Cerebellar cortex (tissue), 1 donor: ENCODE measurements at regions not wholly inside any gene's neighbourhood (a gene's known extent, or its start where the extent isn't known, plus 50 kb on each side); places are given as distances from the start of the nearest gene placed in this dataset.

Source experiments
- DNase-seq: peaks from one replicate; pipeline ENCODE4 v3.0.0-alpha.2; 2015; ENCODE audit warnings: low spot score

DNA sequence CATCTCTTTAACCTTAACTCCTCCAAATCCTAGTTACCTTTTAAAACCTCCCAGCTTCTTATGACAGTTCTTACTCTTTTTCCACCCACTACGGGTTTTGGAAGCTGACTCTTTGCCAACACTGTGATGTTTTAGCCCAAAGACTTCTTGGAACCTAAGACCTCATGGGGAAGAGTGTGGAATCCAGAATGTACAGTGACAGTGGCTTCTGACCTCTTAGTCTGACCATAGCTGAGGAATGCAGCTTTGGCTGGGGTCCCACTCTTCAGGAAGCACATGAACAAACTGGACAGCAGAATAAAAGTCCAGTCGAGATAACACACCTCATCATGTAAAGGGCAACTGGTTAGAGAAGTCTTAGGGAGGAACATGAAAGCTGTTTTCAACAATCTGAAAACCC, 161.1 kb upstream of the PKDCC start:
- DNase-seq = no peak

GRCh38 chr2:41890341-41890740, 157.5 kb upstream of the PKDCC start:
- no peak for DNase-seq

DNA sequence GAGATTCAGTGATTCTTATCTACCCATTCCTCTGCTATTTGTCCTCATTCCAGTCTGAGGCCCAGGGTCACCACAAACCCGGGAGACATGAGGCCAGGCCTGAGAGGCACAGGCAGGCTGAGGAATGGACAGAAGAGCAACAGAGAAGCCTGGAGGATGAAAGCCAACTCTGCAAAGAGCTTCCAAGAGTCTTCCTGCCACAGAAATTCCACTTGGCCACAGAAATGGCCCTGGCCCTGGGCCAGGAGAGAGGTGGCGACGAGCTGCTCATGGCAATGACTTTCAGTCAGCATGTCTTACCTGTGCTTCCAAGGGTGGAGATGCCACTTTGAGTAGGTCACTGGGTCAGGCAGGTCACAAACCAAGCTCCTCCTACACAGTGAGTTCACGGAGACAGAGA, 155.3 kb upstream of the PKDCC start:
- no peak for DNase-seq

DNA sequence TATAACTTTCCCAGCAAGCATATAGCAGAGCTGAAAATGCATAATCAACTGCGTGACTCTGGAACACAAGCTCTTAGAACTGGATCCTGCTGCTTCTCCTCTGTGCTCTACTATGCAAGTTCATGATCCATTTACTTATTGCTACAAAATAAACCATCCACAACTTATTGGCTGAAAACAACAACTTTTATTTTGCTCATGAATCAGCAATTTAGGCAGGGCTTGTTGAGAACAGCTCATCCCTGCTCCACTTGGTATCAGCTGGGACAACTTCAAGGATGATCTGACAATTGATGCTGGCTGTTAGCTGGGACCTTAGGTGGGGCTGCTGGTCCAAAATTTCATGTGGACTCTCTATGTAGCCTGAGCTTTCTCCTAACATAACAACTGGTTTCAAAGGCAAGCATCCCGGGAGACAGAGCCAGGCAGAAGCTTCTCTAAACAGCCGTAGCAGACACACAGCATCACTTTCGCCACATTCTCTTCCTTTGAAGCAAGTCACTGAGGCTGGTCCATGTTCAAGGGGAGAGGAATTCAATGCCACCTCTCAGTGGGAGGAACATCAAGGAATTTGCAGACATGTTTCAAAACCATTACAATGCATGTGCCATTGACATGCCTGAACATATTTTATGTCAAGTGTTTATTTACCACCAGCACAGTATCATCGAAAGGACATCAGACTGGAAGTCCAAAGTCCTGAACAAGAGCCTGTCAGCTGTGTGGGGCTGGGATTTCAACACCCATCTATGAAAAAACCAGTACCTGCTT, 153.1 kb upstream of the PKDCC start:
- DNase-seq = no peak

DNA sequence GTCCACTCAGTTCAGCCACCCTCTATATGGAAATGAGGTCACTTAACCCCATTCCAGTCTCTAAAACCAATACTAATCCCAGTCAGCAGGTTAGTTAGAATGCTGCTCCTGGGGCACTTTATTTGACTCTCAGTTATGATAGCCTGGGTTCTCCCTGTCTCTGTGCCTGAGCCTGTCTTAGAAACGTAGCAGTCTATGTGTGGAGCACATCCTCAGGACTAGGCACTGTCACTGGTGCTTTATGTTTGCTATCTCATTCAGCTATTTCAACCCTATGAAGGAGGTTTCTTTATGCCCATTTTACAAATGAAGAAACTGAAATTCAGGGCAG, 152.5 kb upstream of the PKDCC start:
- no peak for DNase-seq

DNA sequence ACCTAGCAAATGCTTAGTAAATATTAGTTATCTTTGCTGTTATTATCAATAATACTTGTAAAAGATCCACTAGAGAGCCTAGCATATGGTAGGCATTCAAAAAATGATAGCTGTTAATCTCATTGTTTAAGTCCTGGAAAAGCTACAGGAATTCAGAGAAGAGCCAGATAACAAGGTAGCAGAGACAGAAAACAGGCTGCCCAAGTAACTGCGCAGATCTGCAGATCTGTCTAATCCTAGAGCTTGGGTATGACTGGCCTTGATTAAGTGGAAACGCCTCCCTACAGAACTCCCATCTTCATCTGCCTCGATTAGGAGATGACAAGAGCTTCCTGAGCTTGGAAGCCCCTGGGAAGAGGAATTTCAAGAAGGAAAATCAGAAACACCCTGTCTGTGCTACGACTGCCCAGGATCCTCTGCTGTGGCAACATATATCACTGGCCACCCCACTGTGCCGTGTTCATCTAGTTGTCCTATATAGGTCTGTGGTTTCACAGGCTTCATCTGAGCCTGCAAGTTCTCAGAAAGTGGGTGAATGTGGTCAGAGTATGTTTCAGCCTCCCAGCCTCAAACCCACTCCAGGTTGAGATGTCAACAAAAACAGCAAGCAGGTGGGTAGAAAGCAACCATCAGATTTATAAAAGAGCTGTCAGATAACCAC, 151.5 kb upstream of the PKDCC start:
- DNase-seq = no peak

GRCh38 chr2:41899189-41899588, 148.6 kb upstream of the PKDCC start:
- no peak for DNase-seq

- DNase-seq = no peak
Observed at GRCh38 chr2:41900101-41900577, 147.7 kb upstream of the PKDCC start.

GRCh38 chr2:41902897-41903296, 144.9 kb upstream of the PKDCC start:
- DNase-seq = no peak

DNA sequence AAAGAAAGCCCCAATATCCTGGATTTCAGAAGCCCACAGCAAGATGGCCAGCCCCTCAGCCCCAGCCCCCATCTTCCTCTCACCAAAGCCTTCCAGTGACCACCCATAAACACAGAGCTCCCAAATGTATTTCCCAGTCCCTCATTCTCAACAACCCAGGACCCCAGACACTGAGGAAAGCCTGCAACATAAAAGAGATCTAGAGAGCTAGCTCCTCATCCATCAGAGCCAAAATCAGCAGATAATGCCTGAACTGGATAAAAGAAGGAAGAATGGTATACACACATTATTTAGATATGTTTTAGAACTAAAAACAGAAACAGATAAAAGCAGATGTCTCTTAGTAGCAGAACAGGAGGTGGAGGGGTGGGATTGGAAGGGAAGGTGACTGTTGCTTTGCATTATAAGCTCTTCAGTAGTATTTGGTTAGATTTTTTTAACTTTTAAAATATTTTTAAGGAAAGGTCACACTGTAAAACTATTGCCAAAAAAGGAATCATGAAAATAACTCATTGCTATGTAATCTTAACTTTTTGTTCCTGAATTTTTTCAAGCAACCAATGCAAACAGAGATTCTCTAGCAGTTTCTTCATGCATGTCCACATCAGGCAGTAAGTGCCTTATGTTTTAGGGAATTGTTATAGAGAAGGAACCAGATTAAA, 144.2 kb upstream of the PKDCC start:
- DNase-seq = no peak

- DNase-seq = no peak
Observed at GRCh38 chr2:41904459-41904858, 143.4 kb upstream of the PKDCC start.

- no peak for DNase-seq
Observed at GRCh38 chr2:41905597-41906337, 142.1 kb upstream of the PKDCC start.

- DNase-seq = no peak
Observed at GRCh38 chr2:41906338-41906725, 141.5 kb upstream of the PKDCC start.

DNA sequence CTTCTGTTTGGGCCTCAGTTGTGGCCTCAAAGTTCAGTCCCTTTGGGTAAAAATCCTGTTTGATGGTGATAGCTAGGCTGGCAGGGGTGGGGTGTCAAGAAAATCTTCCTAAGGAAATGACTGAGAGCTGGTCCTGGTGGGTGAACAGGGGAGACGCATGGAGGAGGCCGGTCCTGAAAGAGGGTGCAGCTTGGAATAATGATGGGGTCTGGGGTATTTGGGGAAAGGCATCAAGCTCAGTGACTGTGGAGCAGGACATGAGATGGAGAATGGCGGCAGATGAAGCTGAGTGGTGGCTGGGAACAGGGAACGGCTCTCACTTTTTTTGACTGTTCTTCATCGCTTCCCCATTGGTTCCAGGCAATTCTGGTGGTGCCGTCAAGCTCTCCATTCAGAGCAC, 140.7 kb upstream of the PKDCC start:
- DNase-seq = no peak

DNA sequence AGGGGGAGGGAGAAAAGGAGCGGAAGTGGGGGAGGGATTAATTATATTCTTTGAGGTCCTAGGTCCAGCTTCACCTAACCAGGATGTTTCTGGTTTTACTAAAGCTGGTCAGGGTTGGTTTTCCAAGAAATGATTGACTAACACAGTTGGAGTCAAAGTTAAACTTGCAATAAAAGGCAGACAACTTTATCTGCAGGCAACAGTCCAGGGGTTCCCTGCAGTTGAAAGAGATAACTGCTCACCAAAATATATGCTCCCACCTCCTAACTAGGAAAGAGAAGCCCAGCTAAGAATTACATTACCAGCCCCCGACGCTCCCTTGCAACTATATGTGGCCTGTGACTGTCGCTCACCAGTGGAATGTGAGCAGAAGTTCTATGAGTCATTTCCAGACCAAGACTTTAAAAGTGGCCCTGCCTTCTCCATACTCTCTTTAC, 140.0 kb upstream of the PKDCC start:
- no peak for DNase-seq

DNA sequence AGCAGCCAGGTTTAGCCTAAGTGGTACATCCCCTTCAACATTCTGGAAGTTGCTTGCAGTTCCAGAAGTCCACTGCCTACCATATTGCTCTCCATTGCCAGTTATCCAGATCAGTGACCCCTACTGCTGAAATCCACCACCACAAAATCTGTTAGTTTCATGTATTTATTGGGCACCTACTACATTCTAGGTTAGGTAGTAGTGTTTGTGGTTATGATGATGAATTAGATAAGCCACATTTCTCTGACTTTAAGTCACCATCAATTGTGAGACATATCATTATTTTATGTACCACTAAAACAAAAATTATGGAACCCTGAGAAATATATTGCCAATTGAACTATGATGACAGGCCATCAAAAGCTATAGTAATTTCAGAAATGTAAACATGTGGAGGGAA, 139.5 kb upstream of the PKDCC start:
- DNase-seq = no peak

DNA sequence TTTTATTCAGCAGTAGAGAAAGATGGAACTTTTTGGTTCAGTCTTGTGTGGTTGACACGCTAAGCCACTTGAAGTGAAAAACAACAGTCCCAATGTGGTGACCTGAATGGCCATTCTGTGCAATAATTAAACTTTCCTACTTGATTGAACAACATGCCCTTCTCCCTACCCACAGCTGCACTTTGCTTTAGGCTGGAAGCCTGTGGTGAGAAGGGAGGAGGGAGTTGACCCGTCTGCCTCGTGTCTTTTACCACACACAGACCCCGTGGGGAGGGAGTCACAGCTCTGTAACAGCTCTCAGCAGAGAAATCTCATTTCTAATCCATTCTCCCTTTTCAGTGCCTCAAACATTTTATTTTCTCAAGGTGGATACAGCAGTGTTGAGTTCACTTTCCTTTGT, 138.2 kb upstream of the PKDCC start:
- no peak for DNase-seq

DNA sequence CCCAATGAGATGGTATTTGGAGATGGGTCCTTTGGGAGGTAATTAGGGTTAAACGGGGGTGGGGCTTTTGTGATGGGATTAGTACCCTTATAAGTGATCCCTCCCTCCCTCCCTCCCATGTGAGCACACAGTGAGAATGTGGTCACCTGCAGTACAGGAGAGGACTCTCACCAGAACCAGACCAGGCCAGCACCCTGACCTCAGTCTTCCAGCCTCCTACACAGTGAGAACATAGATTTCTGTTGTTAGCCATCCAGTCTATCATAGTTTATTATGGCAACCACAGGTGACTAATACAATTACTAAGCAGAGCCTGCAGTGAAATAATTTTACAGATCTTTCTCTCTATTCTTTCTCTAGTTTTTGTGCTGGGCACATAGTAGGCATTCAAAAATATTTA, 137.7 kb upstream of the PKDCC start:
- no peak for DNase-seq

DNA sequence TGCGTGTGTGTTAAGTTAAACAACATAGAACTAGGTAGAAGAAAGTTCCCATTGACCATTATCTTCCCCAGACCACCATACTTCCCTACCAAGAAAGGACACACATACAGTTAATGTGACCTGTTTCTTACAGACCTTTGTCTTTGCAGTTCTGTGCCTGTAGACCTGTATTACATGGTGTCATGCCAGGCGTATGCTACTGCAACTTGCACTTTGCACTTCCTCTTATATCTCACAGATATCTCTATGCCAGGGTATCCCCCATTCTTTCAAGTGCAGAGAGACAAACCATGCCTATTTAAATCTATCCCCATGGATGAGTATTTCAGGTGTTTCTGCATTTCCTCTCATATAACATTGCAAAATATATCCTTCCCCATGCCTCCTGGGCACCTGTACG, 136.8 kb upstream of the PKDCC start:
- DNase-seq = no peak

- no peak for DNase-seq
Observed at GRCh38 chr2:41912337-41912736, 135.5 kb upstream of the PKDCC start.

GRCh38 chr2:41912776-41913175, 135.0 kb upstream of the PKDCC start:
- DNase-seq = no peak

- DNase-seq = no peak
Observed at GRCh38 chr2:41913311-41913710, 134.5 kb upstream of the PKDCC start.
